ENCODE measurements at regions not wholly inside any gene's neighbourhood (a gene's known extent, or its start where the extent isn't known, plus 50 kb on each side); places are given as distances from the start of the nearest gene placed in this dataset.
"Not testable (repeated sequence)": the region's sequence is repeated elsewhere in the genome, so short reads cannot be mapped to it uniquely, and the experiment has no call there.

DNA sequence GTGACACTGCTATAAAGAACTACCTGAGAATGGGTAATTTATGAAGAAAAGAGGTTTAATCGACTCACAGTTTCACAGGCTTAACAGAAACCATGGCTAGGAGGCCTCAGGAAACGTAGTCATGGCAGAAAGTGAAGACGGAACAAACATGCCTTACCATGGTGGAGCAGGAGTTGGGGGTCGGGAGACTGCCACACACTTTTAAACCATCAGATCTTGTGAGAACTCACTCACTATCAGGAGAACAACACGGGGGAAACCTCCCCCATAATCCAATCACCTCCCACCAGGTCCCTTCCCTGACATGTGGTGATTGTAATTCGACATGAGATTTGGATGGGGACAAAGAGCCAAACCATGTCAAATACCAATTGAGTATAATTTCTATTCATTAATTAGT lies 2392.6 kb upstream of the C9orf72 start:
- DNase-seq (ENCODE audit: low read depth, low spot score), result no peak

GRCh38 chr9:29966247-29966646 lies 2393.0 kb upstream of the C9orf72 start:
- no peak for DNase-seq (ENCODE audit: low read depth, low spot score)

- no peak for DNase-seq (ENCODE audit: low read depth, low spot score)
Observed at GRCh38 chr9:29968831-29969230, 2395.6 kb upstream of the C9orf72 start.

DNA sequence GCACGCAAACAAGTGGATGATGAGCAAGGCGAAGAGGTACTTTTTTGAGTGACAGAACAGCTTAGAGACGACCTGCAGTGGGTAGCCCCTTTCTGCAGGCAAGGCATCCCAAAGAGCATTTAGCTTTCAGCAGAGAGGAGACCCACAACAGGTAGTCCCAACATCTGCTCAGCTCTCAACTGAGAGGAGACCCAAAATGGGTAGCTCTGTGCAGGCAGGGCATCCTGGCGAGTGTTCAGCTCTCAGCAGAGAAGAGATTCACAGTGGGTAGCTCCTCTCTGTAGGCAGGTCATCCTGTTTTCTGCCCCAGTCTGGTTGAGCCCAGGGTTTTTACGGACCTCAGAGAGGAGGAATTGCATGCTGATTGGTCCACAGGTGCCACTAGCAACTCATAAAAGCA lies 2396.1 kb upstream of the C9orf72 start:
- no peak for DNase-seq (ENCODE audit: low read depth, low spot score)

DNA sequence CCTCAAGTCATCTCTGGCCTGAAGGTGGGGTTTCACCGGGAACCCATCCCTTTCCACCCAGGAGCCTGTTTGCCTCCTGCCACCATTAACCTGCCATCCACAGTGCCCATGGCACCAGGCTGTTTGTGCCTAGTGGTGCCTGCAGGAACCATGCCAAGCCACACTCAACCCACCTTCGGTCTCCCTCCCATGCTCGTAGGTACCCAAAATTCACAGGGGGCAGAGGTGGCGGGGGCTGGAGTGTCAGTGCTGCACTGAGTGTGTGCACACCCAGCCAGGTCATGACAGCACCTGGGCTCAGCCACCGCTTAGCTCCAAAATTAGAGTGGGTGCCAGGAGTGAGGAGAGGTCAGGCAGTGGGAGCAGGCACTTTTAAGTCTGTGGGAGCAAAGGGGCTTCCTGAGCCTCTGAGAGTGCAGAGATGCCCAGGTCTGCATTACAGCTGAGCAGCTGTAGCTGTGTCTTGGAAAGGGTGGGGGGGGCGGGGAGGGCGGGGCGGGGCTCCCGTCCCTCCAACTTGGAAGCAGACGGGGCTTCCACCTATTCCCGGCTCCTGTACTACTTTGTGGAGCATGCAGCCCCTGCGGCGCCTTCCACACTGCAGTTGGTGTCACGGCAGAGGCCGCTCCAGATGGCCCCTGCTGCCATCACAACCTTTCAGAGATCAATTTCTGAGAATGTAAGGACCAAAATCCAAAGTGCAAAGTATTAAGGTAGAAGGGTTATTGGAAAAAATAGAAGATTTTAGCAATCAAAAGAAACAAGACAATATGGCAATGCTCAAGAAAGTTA lies 2396.8 kb upstream of the C9orf72 start:
- DNase-seq (ENCODE audit: low read depth, low spot score), result no peak

- no peak for DNase-seq (ENCODE audit: low read depth, low spot score)
Observed at GRCh38 chr9:29974197-29974596, 2400.9 kb upstream of the C9orf72 start.

GRCh38 chr9:29976981-29977380 lies 2403.7 kb upstream of the C9orf72 start:
- DNase-seq (ENCODE audit: low read depth, low spot score), result no peak

DNA sequence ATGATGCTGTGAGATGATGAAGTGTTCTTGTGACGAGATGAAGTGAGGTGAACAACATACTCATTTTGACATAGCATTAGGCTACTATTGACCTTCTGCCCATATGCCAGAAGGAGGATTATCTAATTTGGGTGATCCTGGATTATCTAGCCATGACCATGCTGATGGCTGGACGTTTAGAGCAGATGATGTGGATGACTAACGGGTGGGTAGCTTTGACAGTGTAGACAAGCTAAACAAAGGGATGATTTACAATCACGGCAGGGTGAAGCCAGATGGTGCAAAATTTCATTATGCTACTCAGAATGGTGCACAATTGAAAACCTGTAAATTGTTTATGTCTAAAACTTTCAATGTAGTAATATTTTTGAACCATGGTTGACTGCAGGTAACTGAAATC lies 2403.4 kb upstream of the ACO1 start:
- DNase-seq (ENCODE audit: low read depth, low spot score), result no peak

GRCh38 chr9:29999645-30000044 lies 2384.8 kb upstream of the ACO1 start:
- DNase-seq (ENCODE audit: low read depth, low spot score), result no peak

DNA sequence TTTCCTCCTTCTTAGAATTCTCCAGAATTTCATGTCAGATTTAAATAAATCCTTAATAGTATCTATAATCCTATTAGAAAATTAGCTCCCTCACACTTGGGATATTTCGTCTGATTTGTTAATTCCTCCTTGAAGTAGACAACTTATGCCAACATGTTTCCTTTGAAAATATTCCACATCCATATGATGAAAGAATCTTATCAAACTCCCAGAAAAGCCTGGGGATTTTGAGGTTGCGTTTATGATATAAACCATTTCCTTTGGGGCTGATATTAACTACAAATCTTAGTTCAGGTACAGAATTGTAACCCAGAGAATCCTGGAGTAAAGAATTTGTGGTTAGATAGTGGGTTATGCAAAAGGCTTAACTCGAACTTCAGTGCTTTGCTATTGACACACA lies 2373.8 kb upstream of the ACO1 start:
- DNase-seq (ENCODE audit: low read depth, low spot score), result no peak

DNA sequence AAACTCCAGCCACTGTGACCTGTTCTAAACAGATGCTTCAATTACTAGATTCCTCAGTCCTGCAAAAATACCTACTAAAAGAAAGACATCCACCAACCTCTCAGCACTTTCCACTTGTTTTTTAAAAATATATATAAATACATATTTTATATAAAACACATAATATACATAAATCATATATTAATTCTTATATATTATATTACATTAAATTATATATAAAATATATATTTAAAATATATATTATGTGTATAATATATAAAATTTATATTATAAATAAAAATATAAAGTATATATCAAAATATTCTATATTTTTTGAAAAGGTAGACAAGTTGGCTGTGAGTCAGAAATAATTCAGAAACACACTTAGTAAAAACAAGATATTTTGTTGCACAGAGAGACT lies 2371.8 kb upstream of the ACO1 start:
- DNase-seq (ENCODE audit: low read depth, low spot score), result no peak

DNA sequence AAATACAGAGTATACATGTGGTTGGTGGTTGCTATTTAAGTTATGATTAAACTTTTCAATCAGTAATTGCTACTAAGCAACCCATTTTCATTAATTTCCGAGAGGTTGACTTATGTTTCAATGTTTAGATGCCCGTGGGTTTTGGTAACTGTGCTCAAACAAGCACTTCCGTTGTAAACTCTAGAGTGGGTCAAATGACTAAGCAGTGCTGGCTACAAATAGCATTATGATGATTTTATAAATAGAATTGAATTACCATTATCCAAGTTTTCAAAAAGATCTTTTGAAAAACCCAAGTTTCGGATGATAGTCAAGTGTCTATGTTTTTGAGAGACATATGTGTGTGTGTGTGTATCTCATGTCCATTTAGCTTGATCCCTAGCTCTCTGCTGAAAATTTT lies 2369.4 kb upstream of the ACO1 start:
- no peak for DNase-seq (ENCODE audit: low read depth, low spot score)

GRCh38 chr9:30020161-30020560 lies 2364.3 kb upstream of the ACO1 start:
- DNase-seq (ENCODE audit: low read depth, low spot score), result no peak

DNA sequence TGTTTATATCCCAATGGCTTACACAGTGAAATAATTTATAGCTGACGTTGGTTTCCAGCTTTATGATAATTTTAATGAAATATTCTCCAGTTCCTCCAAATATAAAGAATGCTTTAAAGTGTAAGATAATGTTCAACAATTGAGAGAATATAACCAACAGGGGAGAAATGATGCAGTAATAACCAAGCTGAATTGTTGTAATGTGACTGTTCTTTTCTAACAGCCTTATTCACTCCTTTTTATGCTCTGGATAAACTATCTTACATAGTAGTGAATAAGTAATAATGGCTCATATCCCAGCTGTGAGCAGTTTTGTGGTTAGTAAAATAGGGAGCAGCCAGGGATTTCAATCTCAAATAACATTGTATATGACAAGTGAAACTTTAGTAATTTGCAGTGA lies 2348.7 kb upstream of the ACO1 start:
- DNase-seq (ENCODE audit: low read depth, low spot score), result no peak

- no peak for DNase-seq (ENCODE audit: low read depth, low spot score)
Observed at GRCh38 chr9:30036558-30036957, 2347.9 kb upstream of the ACO1 start.

GRCh38 chr9:30039712-30040111 lies 2344.7 kb upstream of the ACO1 start:
- DNase-seq (ENCODE audit: low read depth, low spot score), result no peak

GRCh38 chr9:30048396-30048795 lies 2336.0 kb upstream of the ACO1 start:
- DNase-seq (ENCODE audit: low read depth, low spot score), result no peak

DNA sequence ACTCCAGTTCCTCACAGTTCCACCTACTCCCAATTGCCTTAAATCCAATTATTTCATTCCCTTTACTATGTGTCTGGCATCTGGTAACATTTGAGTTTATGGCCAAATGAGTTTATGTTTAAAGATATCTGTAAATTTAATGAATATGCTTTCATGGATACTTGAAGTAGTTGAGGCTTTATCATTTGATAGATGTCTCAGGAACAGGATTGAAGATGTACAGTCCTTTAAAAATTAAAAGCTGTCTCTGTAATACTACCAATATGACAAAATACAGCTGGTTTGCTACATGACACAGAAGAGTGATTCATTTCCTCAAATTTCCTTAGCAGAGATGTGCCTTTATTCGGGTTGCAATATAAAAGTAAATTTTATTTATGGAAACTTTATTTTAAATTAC lies 2326.0 kb upstream of the ACO1 start:
- no peak for DNase-seq (ENCODE audit: low read depth, low spot score)

DNA sequence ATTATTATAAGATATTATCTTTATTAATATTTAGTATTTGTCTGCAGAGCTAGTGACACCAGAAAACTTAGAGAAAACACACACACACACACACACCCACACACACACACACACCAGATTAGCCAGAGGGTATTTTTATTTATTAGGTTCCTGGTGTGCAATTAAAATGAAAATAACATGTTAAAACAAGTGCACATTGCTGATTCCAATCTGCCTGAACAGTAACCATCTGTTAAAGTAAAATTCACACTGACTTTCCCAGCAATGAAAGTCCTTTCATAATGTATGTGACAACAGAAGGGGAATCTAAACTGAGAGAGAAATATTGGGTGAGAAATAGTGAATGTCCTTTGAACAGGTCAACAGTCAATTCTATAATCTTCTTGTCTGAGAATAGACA lies 2323.5 kb upstream of the ACO1 start:
- DNase-seq (ENCODE audit: low read depth, low spot score), result no peak

DNA sequence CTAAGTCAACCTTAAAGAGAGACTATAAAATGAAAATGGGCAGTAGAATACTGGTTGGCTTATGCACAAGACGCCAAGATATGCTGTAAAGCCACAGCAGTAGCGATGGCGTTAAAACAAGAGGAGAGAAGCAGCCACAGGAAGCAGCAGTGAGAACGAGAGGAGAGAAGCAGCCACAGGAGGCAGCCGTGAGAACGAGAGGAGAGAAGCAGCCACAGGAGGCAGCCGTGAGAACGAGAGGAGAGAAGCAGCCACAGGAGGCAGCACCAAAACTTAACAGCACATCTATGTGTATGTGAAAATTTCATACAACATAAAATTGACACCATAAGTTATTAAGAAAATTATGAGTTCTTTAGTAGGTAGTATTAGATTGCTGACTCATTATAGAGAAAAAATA lies 2318.6 kb upstream of the ACO1 start:
- DNase-seq (ENCODE audit: low read depth, low spot score), result no peak

DNA sequence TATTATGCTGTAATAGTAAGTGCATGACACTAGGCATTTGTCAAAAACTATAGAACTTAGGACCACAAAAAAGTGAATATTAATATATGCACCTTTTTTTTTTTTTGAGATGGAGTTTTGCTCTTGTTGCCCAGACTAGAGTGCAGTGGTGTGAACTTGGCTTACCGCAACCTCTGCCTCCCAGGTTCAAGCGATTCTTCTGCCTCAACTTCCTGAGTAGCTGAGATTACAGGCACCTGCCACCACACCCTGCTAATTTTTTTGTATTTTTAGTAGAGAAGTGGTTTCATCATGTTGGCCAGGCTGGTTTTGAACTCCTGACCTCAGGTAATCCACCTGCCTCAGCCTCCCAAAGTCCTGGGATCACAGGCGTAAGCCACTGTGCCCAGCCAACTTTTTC lies 2315.2 kb upstream of the ACO1 start:
- DNase-seq (ENCODE audit: low read depth, low spot score), result not testable (repeated sequence)

DNA sequence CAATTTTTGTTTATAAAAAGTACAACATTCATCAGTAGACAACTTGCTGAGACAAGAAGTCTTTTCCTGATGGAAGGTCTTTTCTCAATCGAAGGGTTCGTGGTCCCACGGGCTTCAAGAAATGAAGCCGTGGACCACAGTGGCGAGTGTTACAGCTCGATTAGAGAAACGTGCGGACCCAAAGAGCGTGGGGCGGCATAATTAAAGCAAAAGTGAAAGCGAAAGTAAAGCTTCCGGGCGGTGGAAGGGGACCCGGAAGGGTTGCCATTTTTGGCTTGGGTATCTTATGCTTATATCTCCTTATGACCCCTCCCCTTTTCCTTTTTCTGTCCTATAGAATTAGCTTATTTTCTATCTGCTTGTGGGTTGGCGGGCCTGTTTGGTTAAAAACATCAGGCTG lies 2309.4 kb upstream of the ACO1 start:
- no peak for DNase-seq (ENCODE audit: low read depth, low spot score)

GRCh38 chr9:30075451-30076199 lies 2308.8 kb upstream of the ACO1 start:
- no peak for DNase-seq (ENCODE audit: low read depth, low spot score)
